H7 (cell line): ENCODE measurements at regions not wholly inside any gene's neighbourhood (a gene's known extent, or its start where the extent isn't known, plus 50 kb on each side); places are given as distances from the start of the nearest gene placed in this dataset.
"Not testable (repeated sequence)": the region's sequence is repeated elsewhere in the genome, so short reads cannot be mapped to it uniquely, and the experiment has no call there.

ENCODE experiments used
- DNase-seq: peaks from one replicate; pipeline ENCODE4 v3.0.0; 2012
- H3K27me3 ChIP-seq: 2 replicates; pipeline ENCODE4 v1.6.0; 2011; ENCODE audit warnings: mild to moderate bottlenecking, low read length; ENCODE audit not compliant: control insufficient read depth, insufficient read depth
- H3K36me3 ChIP-seq: replicated peaks from 2 replicates; pipeline ENCODE4 v1.5.1; 2011; ENCODE audit warnings: low read length; ENCODE audit not compliant: control insufficient read depth, insufficient read depth
- H3K4me3 ChIP-seq: 2 replicates; pipeline ENCODE4 v1.5.1; 2011; ENCODE audit warnings: low read depth, mild to moderate bottlenecking, control low read depth, low read length, moderate library complexity; ENCODE audit not compliant: insufficient read depth

- H3K27me3 ChIP-seq = no peaks in the 10 kb centered on the region
- no peaks in the 10 kb centered on the region for H3K36me3 ChIP-seq
- no peak overlapping the region for H3K4me3 ChIP-seq
- no peak for DNase-seq
These were observed 268.3 kb downstream of the VRK1 start for GRCh38 chr14:97065305-97066067.

GRCh38 chr14:97066068-97066899 lies 269.1 kb downstream of the VRK1 start:
- Histone ChIP-seq H3K4me3 (no peak overlapping the region), H3K27me3 (no peaks in the 10 kb centered on the region), H3K36me3 (no peaks in the 10 kb centered on the region)
- no peak for DNase-seq

GRCh38 chr14:97068293-97068692 lies 271.1 kb downstream of the VRK1 start:
- H3K36me3 ChIP-seq, H3K4me3 ChIP-seq, H3K27me3 ChIP-seq, DNase-seq: not testable (repeated sequence)

- Histone ChIP-seq H3K4me3 (no peak overlapping the region), H3K27me3 (no peaks in the 10 kb centered on the region), H3K36me3 (no peaks in the 10 kb centered on the region)
- no peak for DNase-seq
These were observed 273.1 kb downstream of the VRK1 start for GRCh38 chr14:97070259-97070658.

GRCh38 chr14:97071177-97071576 lies 274.0 kb downstream of the VRK1 start:
- Histone ChIP-seq H3K36me3 (no peaks in the 10 kb centered on the region), H3K27me3 (no peaks in the 10 kb centered on the region), H3K4me3 (no peak overlapping the region)
- DNase-seq = no peak

GRCh38 chr14:97073622-97074021 lies 276.4 kb downstream of the VRK1 start:
- H3K27me3 ChIP-seq = no peaks in the 10 kb centered on the region
- no peaks in the 10 kb centered on the region for H3K36me3 ChIP-seq
- no peak overlapping the region for H3K4me3 ChIP-seq
- no peak for DNase-seq

GRCh38 chr14:97074456-97074855 lies 277.3 kb downstream of the VRK1 start:
- DNase-seq = no peak
- Histone ChIP-seq H3K4me3 (no peak overlapping the region), H3K36me3 (no peaks in the 10 kb centered on the region), H3K27me3 (no peaks in the 10 kb centered on the region)

- Histone ChIP-seq H3K36me3 (no peaks in the 10 kb centered on the region), H3K4me3 (no peak overlapping the region), H3K27me3 (no peaks in the 10 kb centered on the region)
- DNase-seq = no peak
These were observed 277.7 kb downstream of the VRK1 start for GRCh38 chr14:97074856-97075255.

- no peaks in the 10 kb centered on the region for H3K36me3 ChIP-seq
- no peak overlapping the region for H3K4me3 ChIP-seq
- no peak for DNase-seq
- H3K27me3 ChIP-seq = no peaks in the 10 kb centered on the region
These were observed 280.1 kb downstream of the VRK1 start for GRCh38 chr14:97077253-97077653.

GRCh38 chr14:97077687-97078086 lies 280.5 kb downstream of the VRK1 start:
- DNase-seq = no peak
- Histone ChIP-seq H3K4me3 (no peak overlapping the region), H3K27me3 (no peaks in the 10 kb centered on the region), H3K36me3 (no peaks in the 10 kb centered on the region)

GRCh38 chr14:97080991-97081390 lies 283.8 kb downstream of the VRK1 start:
- H3K4me3 ChIP-seq = no peak overlapping the region
- no peak for DNase-seq
- H3K27me3 ChIP-seq = no peaks in the 10 kb centered on the region
- no peaks in the 10 kb centered on the region for H3K36me3 ChIP-seq

GRCh38 chr14:97095269-97095668 lies 298.1 kb downstream of the VRK1 start:
- H3K4me3 ChIP-seq = no peak overlapping the region
- no peaks in the 10 kb centered on the region for H3K36me3 ChIP-seq
- H3K27me3 ChIP-seq = no peaks in the 10 kb centered on the region; the same call in 1 of the 2 replicates
- DNase-seq = peak; percentile 47

- Histone ChIP-seq H3K36me3 (no peaks in the 10 kb centered on the region), H3K4me3 (no peak overlapping the region), H3K27me3 (no peaks in the 10 kb centered on the region; the same call in 1 of the 2 replicates)
- DNase-seq = no peak
These were observed 300.1 kb downstream of the VRK1 start for GRCh38 chr14:97097296-97097695.

- Histone ChIP-seq H3K36me3 (no peaks in the 10 kb centered on the region), H3K4me3 (no peak overlapping the region), H3K27me3 (no peaks in the 10 kb centered on the region; the same call in 1 of the 2 replicates)
- no peak for DNase-seq
These were observed 303.1 kb downstream of the VRK1 start for GRCh38 chr14:97100306-97100705.

- Histone ChIP-seq H3K36me3 (no peaks in the 10 kb centered on the region), H3K4me3 (no peak overlapping the region), H3K27me3 (no peaks in the 10 kb centered on the region; the same call in 1 of the 2 replicates)
- no peak for DNase-seq
These were observed 304.4 kb downstream of the VRK1 start for GRCh38 chr14:97101561-97101960.
